HG02981 (cell line): ENCODE measurements at regions not wholly inside any gene's neighbourhood (a gene's known extent, or its start where the extent isn't known, plus 50 kb on each side); places are given as distances from the start of the nearest gene placed in this dataset.

Experiments
- ATAC-seq: cut with Tn5 transposase; IDR thresholded peaks from one replicate; pipeline ENCODE4 v1.9.1; 2021; ENCODE audit warnings: mild to moderate bottlenecking, moderate library complexity; ENCODE audit not compliant: unreplicated experiment

DNA sequence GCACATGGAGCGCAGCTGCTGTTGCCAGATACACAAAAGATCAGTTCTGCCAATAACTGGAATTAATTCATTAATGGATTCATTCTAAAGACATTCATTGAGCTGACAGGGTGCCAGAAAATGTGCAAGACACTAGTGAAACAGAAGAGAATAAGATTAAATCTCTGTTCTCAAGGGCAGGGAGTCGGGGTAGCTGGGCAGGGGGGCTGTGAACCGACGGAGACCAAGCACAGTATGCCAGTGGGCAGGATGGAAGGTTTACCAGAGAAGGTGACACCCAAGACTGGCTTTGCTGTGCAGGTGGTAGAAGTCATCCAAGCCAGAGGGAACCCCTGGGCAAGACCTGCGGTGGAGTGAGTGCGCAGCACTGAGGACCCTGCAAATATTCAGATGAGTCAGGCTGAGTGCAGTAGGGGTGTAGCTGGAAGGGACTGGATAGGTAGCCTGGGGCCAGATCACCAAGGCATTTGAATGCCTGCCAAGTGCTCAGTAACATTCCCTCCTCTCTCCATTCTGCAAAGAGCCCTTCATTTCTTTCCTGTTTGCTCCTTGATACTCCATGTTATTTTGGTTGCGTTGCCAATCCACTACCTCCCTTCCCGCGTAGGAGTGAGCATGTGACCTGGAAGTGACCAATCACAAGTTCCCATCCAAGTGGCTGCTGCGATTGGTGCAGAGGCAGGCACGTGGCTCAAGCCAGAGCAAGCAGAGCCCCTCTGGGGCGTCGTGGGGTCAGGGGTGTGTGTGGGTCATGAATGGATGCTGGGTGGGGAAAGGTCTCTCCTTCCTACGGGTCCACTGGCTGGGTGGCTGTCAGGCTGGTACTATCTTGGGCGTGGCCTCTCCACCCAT lies 413.1 kb downstream of the PTPRU start:
- no peak for ATAC-seq

DNA sequence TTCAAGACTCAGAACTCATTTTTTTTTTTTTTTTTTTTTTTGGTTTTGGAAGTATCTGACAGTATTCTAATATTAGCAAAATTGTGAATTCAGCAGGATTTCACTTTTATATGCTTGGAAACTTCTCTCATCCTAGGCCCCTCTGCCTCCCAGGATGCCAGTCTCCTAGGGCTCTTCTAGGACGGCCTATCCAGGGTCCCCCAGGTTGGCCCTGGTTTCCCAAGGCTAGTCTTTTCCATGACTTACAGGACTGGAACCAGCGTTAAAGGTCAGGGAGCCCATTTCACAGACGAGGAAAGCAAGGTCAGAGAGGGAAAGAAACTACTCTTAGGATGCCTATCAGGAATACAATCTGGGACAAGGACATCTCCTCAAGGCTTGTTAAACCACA lies 412.5 kb downstream of the PTPRU start:
- no peak for ATAC-seq

DNA sequence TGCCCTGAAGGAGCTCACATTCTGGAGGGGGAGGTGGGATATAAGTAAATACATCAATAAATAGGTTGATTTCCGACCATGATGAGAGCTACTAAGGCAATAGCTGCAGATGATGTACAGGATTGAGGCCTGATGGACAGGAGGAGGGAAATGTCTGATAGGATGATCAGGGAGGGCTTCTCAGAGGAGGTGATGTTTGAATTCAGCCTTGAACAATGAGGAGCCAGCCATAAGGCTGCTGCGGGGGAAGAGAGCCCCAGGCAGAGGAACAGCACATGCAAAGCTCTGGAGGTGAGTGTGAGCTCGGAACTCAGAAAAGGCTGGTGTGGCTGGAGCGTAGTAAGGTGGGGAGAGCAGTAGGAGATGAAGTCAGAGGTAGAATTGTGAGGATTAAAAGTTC lies 411.7 kb downstream of the PTPRU start:
- ATAC-seq = no peak

DNA sequence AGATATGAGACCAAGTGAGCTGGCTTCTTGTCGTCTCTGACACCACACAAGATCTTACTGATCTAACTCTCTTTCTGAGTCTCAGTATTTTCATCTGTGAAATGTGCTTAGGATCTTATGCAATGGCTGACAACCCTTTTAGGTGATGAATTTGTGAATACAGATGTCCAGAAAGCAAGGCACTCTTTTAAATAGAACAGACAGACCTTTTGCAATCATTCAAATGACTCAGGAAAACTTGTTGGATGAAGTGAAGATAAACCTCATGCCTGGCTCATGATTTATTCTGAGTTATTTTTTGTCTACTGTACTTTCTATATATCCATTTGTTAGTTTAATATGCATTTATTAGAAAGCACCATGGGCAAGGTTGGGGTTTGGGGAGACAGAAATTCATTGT lies 411.3 kb downstream of the PTPRU start:
- no peak for ATAC-seq

DNA sequence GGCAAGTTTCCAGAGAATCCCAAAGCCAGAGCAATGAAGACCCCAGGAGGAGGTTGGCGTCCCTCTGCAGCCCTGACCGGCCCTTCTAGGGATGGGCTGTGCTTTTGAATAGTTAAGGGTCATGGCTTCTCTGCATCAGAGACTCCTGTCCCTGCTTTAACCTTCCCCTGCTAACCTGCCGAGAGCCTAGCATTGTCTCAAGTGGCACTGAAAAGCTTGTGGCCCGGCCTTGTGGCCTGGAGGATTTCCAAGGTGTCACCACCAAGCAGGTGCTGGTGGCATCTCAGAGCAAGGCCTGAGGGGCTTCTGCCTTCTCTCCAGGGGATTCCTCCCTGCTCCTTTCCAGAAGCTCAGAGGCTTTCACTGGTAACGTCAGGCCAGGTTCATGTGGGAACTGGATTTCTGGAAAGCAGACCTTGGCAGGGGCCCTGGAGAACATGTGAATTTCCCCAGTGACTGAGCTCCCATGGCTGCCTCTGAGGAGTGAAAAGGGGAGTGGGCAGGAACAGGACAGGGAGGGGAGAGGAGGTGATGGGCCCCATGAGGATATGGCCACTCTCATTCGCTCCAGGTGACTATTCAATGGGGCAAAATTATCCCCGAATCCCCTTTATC lies 409.9 kb downstream of the PTPRU start:
- ATAC-seq = no peak

DNA sequence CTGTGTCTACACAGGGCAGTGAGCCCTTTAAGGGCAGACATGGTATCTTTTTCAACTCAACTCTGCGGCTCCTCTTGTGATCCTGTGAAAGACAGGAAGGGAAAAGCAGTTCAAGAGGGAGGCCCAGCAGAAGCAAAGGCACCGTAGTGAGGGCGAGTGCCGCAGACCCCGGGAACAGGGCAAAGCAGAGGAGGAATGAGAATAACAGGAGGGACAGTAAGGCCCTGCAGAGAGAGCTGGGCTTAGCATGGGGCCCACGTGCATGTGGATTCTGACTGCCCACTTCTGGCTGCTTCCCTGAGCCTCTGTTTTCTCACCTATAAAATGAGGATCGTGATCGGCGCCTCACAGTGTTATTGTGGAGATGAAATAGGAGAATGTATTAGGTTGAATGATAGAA lies 409.3 kb downstream of the PTPRU start:
- no peak for ATAC-seq

DNA sequence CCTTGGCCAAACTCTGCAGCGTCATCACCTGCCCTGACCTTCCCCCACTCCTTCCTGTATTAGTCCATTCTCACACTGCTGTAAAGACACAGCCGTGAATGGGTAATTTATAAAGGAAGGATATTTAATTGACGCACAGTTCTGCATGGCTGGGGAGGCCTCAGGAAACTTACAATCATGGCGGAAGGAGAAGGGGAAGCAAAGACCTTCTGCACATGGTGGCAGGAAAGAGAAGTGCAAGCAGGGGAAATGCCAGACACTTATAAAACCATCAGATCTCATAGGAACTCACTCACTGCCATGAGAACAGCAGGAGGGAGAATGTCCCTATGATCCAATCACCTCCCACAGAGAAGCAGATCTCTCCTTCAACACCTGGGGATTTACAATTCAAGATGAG lies 408.5 kb downstream of the PTPRU start:
- ATAC-seq = no peak

DNA sequence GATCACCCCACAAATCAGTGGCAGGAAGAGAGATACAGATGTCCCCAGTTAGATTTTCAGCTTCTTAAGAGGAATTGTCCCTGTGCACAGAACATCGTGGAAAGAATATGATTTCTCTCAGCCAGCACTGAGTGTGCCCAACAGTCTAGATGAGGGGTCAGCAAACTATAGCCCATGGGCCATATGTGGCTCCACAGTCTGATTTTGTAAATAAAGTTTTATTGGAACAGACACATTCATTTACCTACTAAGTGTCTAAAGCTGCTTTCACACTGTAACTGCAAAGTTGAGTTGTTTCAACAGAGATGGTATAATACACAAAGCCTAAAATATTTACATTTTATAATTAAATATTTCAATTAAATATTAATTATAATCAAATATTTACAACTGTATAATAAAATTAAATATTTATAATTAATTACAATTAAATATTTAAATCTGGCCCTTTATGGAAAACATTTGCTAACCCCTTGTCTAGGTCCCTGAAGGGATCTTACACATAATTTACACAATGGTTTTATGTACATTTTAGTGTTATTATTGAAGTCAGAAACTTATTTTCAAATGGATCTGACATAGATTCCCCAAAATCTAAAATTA lies 407.6 kb downstream of the PTPRU start:
- no peak for ATAC-seq

DNA sequence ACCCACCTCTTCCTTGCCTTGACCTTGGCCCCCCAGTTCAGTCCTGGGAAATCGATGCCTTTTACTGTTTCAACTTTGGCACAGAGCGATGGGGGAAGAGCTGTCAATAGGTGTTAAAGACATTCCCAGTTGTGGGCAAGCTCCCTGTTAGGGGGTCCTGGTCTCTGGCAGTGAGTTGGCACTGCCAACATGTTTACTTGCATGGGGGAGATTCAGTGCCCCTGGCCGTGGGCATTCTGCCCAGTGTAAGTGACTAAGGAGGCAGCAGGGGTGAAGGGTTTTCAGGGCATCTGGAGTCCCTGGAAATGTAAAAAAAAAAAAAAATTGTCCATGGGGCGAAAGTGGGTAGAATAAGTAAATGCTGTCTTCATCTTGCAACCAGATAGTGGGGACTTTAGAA lies 407.0 kb downstream of the PTPRU start:
- ATAC-seq = no peak

DNA sequence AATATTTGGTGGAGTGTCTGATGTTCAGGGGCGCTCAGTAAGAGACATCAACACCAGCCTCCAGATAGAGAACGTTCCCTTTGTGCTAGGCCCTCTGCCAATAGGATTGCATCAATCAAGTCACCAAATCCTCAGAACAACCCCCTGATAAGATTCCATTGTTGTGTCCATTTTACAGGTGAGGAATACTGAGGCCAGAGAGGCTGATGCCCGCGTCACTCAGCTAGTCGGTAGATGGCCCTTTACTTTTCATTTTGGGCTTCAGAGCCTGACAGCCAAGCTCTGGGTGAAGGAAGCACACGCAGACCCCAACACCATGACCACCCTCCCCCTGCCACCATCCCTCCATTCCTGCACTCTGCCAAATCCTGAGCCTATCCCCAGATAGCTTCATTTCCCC lies 406.2 kb downstream of the PTPRU start:
- no peak for ATAC-seq

DNA sequence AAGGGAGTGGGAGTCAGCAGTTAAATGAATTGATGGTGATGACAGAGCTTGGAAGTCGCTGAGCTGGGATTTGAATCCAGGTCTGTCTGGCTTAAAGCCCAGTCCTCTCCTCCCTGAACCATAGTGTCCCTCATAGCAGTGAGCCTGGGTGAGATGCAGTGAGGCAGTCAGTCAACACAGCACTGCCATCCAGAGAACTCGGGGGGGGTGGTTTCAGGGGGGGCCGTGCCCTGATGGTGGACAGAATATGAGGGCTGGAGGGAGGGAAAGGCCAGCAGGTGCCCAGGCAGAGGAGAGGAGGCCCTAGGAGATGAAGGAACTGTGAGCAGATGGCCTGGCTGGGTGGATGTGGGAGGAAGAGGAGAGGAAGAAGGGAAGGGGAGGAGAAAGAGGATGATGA lies 405.6 kb downstream of the PTPRU start:
- no peak for ATAC-seq

DNA sequence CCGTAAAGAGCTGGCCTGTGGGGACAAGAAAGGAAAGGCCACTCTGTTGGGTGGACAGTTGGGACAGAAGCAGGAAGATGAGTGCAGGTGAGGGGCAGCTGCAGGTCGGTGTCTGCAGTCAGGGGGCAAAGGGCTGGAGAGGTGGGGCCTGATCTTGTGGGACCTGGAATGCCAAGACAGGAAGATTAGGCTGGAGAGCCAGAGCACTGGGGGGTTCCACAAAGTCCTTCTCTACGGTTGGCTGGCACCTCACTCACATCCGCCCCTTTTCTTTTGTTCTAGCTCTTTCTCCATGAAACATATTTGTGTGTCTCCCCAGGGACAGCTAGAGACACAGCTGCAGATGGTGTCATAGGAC lies 404.1 kb downstream of the PTPRU start:
- no peak for ATAC-seq

DNA sequence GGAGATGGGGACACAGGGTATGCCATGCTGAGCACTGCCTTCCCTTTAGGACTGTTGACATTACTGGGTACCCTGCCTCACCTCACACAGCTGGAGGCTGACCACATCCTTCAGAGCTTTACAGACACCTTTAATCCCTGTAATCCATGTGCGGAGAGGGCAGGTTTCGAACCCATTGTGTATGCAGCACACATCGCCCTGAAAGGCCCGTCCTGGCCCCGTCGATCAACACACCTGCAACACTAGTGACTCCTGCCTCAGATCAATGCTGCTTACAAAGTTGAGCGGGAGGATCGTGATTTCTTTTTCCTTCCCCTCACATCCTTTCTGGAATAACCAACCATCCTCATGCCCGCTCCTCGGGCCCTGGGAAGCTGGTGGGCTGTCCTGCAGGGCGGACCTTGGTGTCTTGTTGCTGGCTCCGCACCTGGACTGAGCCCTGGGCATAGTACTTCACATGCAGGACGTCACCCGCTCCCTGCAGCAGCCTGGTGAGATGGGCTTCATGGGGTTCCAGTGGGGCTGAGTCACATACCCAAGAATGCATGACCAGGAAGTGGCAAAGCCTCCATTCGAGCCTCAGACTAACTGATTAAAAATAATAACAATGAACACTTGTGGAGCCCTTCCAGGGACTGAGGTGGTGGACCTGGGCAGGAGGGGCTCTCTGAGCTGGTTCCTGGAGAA lies 403.6 kb downstream of the PTPRU start:
- no peak for ATAC-seq

DNA sequence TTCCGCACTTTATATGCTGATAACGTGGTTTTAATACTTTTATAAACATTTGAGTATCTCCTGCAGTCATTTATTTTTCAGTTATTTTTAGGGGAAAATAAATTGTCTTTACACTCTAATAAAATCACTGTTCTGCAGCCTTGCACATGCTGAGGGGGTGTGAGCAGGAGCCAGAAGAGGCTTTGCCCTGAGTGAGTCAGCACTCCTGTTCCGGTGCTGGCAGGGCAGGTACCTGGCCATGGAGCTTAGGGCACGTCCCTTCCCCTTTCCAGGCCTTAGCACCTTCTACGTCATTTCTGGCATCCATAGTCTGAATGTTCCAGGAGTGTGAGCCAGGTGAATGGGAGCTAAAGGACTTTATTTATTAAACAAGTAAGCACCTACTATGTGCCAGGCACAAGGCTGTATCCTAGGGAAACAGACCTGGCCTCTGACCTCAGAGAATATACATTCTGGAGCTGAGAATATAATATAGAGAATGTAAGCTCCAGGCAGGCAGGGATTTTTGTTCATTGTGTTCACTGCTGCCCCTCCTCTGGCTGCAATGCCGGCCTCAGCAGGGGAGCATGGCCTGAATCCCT lies 402.9 kb downstream of the PTPRU start:
- no peak for ATAC-seq

DNA sequence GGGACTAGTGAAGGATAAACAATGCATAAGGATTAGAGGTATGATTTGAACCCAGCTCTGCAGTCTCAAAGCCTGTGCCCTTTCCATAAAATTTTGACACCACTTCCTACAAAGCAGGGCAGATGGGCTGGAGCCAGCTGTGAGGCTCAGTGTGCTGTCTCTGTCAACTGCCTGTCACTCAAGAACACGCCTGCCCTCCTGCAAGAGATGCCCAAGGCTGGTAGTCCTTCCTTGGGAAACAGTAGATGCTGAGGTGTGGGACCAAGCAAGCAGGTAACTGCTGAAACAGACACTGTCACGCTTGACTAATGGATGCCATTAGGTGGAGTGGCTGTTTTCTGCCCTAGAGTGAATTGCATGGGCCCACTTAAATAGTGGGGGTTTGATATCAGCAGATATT lies 402.0 kb downstream of the PTPRU start:
- ATAC-seq = no peak

DNA sequence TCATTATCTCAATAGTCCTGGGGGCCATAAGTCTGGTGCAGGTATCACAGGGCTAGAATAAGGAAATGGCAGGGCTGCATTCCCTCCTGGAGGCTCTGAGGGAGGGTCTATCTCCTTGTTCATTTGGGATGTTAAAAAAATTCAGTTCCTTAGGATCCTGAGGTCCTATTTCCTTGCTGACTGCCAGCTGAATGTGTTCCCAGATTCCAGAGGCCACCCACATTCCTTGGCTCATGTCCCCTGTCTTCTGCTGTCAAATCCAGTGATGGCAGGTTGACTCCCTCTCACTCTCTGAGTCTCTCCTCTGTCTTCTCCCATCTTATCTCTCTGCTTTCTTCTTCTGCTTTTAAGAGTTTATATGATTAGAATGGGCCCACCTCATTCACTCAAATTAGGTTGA lies 400.6 kb downstream of the PTPRU start:
- ATAC-seq = no peak

DNA sequence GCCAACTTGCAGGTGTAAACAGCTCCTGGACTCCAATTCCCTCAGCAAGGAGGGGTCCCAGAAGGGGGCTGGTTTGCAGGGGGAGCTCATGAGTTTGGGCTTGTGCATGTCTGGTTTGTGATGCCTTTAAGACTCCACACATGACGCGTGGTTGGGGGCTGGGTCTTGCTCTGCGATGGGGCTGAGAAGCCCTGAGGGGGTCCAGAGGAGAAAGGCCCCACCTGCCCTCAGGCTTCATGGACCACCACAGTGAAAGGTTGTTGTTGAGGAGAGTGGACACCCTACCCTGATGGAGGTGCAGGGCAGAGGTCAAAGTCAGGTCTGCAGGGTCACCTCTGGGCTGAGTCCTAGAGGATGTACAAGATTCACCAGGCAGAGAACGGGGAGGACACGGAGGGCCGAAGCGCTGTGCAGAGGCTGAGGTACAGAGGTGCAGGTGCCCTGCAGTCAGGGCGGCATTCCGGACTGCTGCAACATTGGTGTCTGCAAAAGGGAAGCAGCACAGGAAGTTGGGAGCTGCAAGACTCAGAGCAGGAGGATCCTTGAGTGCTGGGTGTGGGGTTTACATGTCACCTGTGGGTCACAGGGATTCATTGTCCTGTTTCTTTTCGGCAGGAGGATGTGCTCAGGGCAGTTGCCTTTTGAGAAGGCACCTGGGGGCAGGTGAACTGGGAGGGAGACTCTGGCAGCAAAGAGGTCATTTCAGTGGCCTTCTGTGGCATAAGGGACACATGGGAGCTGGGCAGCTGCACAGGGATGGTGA lies 399.4 kb downstream of the PTPRU start:
- ATAC-seq = no peak

DNA sequence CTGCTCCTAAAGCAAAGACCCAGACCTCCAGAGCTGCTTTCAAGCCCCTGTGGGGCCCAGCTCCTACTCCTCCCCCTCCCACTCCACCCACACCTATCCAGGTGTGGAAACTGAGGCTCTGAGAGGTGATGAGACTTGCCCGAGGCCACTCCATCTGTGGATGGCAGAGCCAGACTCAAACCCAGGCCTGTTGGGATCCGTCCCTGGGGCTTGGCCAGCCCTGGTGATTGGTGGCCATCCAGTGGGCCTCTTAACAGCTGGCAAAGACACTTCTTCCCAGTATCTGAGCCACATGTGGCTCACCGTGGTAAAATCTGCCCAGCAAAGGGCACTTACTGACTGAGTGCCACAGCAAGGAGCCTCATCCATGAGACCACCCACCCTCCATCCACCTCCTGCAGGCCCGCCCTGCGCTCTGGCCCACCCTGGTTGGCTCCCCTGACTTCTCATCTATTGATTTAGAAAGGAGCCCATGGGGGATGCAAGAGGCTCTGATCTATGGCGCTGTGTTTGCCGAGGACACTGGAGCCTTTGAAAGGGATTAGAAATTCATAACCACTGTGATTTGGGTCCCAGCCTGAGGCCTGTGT lies 398.5 kb downstream of the PTPRU start:
- ATAC-seq = no peak

DNA sequence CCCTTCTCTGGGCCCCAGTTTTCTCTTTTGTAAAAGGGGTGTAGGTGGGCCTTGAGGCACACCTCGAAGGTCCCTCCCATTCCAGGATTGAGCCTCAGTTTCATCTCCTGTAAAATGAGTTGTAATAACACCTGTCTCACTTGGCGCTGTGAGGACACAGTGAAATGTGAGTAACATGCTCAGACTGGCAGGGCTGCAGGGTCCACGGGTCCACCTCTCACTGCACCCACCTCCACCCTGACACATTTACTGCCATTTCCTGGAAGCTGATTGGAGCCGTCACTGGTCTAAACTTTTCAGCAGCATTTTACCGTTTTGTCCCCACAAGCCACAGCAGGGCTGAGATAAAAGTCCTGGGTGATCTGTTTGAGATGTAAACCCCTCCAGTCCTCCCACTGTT lies 398.0 kb downstream of the PTPRU start:
- ATAC-seq = no peak

DNA sequence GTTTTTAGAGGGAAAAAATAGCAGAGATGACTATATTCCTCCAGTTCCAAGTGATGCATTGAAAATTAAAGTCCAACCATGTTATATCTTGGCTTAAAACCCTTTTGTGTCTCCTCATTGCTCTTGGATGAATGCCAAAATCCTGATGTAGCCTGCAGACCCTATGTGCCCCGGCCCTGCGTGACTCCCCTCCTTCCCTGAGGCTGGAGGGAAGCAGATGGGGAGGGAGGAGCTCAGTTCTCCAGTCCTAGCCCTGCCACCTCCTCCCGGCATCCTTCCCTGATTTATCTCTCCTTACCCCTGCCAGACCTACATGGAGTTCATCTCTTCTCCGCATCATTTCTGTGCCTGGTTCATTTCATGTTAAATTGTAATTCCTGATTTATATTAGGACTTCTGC lies 397.4 kb downstream of the PTPRU start:
- ATAC-seq = no peak
